CD4-positive, alpha-beta T cell treated with Interleukin-21 for 1 hour (primary cell): ENCODE measurements at regions not wholly inside any gene's neighbourhood (a gene's known extent, or its start where the extent isn't known, plus 50 kb on each side); places are given as distances from the start of the nearest gene placed in this dataset.
"Not testable (repeated sequence)": the region's sequence is repeated elsewhere in the genome, so short reads cannot be mapped to it uniquely, and the experiment has no call there.

Experiments
- DNase-seq: peaks from one replicate; pipeline ENCODE4 v3.0.0-alpha.2; 2020

DNA sequence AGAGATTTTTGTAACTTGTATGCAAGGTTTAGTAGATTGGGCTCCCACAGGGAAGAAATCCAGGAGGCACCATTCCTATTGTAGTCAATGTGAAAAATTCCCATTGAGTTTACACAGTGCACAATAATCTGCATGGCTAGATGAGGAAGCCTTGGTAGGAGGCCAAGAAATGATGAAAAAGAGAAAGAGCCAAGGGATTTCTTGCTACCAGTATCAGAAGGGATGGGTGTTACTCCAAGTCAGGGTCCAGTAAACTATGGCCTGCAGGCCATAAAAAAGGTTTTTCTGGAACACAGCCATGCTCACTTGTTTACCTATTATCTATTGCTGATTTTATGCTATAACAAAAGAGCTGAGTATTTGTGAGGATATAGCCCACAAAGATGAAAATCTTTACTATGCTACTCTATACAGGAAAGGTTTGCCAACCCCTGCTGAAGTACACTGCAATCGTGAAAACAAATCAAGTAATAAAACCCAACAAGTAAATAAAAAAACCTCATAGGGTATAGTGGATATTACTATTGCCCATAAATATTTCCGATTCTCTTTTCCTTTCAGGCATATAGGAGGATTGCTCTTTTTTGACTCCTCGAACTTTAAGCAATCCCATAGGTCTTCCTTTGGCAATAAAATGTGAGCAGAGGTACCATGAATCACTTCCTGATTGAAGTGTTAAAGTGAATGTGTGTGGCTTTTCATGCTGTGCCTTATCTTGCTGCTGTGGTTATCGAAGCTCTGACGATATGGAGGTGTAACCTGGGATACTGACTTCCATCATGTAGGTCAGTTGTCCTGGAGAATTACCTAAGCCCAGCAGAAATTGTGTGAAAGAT lies 256.3 kb upstream of the MAGI2 start:
- DNase-seq = no peak

DNA sequence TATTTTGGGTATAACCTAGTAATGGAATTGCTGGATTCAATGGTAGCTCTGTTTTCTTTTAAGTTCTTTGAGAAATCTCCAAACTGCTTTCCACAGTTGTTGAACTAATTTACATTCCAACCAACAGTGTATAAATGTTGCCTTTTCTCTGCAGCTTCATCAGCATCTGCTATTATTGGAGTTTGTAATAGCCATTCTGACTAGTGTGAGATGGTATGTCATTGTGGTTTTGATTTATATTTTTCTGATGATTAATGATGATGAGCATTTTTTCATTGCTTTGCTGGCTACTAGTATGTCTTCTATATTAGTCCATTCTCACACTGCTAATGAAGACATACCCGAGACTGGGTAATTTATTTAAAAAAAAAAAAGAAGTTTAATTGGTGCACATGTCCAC lies 248.6 kb upstream of the MAGI2 start:
- DNase-seq = no peak

DNA sequence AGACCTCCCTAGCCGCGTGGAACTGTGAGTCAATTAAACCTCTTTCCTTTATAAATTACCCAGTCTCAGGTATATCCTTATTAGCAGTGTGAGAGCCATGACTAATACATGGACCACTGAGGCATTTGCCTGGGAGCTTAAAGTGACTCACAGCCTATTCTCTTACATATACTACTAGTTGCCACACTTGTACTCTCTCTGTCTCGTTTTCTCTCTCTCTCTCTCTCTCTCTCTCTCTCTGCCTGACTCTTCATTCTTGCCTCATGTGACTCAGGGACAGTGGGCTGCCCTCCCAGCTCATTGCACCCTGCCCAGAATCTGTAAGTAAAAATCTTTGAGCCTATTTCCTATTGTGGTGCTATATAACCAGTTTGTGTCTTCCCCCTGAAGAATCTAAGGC lies 238.5 kb upstream of the MAGI2 start:
- no peak for DNase-seq

DNA sequence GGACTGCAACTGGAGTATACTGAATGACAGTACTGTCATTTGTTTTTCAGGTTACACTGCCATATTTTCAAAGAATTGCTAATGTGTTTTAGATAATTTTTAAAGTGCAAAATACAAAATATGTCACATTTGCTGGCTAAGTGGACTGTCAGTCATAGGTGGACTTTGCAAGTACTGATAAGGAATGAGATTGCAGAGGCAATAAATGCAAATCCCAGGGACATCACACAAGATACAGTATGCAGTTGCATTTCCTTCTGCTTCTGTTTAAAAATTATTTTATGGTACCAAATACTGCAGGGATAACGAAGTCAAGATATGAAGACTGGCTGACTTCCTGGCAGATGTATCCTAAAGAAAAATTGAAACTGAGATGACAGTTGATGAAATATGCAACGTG lies 237.6 kb upstream of the MAGI2 start:
- DNase-seq = no peak

DNA sequence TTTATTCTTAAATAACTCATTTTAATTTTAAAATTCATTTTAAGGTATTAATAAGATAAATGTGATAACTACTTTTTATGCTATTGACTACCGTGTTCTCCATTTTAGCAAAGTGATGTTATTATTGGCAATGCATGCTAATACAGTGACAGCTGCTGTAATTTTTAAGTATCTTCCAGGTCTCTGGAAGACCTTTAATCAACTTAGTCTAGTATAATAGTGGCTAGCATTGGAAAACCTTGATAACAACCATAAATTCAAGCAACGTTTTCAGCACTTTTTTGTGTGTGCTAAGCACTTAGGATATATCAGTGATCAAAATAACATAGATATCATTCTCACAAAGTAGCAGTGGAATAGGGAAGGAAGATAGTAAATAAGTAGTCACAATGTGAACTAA lies 230.9 kb upstream of the MAGI2 start:
- no peak for DNase-seq

DNA sequence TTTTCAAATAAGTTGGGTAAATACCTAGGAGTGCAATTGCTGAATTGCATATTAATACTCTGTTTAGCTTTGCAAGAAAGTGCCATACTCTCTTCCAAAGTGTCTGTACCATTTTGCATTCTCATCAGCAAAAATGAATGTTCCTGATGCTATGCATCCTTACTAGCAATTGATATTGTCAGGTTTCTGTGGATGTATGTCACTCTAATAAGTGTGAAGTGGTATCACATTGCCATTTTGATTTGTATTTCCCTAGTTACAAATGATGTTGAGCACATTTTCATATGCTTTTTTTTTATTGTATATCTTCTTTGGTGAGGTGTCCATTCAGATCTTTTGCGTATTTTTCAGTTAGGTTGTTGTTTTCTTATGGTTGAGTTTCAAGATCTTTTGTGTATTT lies 230.4 kb upstream of the MAGI2 start:
- no peak for DNase-seq

DNA sequence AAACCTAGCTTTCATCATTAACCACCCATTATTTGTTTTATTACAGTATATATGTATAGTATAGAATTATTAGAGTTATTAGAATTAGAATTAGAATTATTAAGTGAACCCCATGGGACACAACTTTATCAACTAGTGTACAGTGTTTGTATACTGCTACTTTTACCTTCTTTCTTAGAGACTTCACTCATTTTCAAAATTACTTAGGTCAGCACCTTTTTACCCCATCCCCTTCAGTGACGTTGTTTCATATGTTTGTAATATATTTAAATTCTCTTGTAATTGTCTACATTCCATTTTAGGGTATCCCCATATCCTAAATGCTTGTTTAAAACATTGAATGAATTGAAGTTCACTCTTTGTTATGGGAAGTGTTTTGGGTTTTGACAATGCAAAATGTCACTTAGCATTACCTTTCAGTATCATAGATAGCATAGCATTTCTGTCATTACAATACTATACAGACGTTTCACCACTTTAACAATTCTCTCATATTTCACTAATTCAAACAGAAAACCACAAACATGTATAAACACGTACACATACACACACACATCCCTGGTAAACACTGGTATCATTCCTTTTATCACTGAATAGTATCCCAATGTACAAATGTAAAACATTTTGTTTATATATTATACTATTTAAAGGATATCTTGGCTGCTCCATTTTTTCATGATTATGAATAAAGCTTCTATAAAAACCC lies 229.9 kb upstream of the MAGI2 start:
- DNase-seq = no peak

DNA sequence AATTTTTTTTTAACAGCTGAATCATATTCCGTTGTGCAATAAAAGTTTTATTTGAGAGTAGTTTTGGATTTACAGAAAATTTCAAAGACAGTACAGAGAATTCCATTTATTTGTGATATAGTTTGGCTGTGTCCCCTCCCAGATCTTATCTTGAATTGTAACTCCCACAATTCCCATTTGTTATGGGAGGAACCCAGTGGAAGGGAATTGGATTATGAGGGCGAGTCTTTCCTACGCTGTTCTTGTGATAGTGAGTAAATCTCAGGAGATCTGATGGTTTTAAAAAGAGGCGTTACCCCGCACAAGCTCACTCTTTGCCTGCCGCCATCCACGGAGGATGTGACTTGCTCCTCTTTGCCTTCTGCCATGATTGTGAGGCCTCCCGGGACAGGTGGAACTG lies 228.0 kb upstream of the MAGI2 start:
- DNase-seq = no peak

DNA sequence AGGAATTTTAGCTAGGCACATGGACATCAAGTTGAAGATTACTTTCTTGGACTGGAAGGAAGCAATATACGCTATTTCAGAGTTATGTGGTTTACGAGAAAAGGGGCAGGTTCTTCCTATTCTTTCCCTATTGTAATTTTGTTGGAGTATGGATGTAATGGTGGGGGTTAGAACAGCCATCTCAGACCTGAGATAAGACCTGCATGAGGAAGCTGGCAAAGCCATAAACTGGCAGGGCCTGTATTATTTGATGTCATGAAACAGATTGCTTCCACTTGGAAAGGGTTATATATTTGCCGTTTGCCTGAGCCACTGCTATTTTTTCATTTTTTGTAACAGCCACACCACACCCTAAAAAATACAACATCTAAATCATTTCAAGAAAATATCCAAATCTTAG lies 220.5 kb upstream of the MAGI2 start:
- no peak for DNase-seq

DNA sequence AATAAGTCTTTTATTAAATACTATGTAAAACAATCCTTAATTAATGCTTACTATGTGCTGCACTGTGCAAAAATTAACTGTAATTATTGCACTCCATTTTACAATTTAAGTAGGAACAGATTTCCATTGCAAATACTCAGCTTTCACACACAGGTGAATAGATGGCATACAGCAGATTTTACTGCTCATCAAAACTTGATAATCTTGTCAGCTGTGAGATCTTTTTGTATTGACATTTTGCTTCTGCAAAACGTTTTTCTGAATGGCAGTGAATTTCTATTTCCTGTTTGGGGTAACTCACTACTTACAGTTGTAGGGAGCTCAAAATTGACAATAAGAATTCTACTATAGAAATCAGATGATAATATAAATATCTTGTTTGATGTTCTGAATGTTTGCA lies 220.0 kb upstream of the MAGI2 start:
- DNase-seq = no peak

DNA sequence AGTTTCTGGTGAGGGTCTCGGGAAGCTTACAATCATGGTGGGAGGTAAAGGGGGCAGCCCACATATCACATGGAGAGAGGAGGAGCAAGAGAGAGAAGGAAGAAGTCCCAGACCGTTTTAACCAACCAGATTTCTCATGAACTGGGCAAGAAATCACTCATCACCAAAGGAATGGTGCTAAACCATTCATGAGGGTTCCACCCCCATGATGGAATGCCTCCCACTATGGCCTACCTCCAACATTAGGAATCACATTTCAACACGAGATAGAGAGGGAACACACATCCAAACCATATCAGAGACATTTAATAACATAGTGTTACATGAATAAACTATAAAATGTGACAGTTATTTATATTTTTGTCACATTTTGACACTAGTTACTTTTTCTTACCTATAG lies 214.8 kb upstream of the MAGI2 start:
- DNase-seq = no peak

DNA sequence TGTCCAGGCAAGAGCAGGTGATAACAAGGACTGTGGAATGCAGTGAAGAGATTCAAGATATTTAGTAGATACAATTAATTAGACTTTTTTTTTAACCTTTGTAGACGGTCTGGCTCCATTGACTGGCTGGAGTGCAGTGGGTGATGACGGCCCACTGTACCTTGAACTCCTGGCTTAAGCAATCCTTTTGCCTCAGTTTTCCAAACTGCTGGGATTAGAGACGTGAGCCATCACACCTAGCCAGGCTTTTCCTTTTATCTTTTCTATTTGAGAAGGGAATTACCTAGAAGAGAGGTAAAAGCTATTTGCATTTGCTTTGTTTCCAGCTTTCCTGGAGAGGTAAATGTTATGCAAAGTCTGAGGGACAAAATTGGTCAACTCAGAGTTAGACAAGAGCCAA lies 213.0 kb upstream of the MAGI2 start:
- DNase-seq = no peak

DNA sequence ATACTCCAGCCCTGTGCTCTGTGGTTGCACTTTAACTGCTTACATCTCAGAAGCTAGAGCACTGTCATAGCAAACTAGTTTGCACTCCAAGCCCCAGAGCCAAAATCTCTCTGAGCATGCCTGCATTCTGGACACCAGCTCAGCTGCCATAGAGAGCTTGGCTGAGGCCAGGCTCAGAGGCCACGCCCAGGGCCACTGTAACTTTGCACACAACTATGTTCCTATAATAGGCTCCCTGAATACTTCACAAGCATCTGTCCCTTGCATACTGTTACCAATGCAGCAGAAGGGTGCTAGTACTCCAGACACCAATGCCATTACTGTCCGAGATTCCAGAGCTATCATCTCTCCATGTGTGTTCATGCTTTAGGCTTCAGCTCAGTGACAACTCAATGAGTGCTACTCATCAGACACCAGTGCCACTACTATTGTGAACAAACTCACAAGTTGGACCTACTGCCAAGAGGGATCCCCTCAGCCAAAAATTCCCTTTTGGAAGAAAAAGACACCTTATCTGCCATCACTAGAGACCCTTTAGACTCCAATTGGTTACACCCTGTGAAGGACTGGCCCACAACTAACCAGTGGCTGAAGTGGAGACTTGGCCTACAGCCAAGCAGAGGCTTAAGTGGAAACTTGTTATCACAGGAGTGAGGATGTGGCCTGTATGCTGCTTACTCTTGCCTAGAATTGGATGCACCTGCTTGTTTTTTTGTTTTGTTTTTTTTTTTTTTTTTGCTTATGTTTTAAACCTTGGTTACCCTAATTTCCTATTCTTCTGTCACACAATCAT lies 211.6 kb upstream of the MAGI2 start:
- DNase-seq = no peak

DNA sequence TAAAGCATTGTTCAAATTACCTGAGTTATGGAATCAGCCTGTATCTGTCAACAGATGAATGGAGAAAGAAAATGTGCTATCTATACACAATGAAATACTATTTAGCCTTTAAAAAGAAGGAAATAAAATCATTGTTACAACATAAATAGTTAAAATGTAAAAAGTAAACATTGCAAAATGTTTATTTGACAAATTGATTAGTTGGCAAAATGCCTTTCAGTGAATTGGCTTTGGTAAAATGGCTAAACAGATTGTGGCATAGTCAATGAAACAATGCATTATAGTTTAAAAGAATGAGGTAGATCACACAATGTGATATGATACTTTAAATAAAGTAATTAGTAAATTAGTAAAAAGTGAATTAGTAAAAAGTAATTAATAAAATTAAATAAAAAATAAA lies 204.8 kb upstream of the MAGI2 start:
- no peak for DNase-seq

DNA sequence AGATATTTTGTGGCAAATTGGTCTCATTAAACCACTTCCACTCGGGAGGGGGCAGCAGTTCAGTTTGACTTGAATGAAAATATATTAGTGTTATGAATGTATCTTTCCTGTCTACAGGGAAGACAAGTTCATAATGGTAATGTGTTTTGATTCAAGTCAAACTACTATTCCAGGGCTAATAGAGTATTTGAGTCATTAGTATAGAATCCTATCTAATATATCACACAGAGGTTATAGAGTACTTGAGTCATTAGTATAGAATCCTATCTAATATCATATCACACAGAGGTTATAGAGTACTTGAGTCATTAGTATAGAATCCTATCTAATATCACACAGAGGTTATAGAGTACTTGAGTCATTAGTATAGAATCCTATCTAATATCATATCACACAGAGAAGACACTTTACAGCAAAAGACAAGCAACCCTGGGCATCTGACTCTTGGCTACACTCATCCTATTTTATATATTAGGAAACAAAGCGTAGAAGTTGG lies 199.7 kb upstream of the MAGI2 start:
- DNase-seq = no peak

DNA sequence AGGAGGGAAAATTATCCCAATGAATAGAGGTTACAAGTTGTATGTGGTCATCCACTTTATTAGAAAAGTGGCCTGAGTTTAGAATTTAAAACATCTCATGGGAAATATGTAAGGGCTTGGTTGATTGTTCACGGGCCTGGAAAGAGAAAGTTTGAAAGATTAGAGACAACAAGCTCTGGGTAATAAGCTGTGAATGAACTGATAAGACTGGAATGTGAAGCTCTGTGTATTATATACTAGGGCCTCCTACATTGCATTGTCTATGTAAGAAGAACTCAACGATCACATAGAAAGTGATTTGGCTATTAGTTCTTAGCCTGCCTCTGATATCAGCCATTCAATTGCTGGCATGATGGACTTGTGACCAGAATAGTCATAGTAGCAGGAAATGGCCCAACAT lies 199.2 kb upstream of the MAGI2 start:
- DNase-seq = no peak

DNA sequence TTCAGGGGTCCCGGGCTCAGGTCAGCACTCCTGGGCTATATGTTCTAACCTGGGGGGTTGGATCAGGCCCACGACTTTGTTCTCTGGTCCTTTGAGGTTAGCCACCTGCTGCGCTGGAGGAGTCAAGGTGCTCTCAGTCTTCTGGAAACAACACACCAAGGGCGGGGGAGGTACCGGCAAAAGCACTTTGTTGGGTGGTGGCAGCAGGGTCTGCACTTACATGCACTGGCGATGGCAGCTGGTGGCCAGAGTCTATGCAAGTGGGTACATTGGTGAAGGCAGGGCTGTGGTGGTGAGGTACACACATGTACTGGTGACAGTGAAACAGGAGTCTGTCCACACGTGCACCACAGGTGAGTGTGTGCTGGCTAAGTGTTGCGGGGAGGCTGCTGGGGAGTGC lies 194.2 kb upstream of the MAGI2 start:
- no peak for DNase-seq

DNA sequence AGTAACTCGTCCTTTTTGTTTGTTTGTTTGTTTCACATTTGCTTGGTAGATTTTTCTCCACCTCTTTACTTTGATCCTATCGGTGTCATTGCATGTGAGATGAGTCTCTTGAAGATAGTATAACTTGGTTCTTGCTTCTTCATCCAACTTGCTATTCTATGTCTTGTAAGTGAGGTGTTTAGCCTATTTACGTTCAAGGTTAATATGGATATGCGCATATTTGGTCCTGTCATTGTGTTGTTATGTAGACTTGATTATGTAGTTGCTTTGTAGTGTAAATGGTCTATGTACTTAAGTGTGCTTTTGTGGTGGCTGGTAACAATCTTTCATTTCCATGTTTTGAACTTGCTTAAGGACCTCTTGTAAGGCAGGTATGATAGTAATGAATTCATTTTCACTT lies 192.8 kb upstream of the MAGI2 start:
- no peak for DNase-seq

DNA sequence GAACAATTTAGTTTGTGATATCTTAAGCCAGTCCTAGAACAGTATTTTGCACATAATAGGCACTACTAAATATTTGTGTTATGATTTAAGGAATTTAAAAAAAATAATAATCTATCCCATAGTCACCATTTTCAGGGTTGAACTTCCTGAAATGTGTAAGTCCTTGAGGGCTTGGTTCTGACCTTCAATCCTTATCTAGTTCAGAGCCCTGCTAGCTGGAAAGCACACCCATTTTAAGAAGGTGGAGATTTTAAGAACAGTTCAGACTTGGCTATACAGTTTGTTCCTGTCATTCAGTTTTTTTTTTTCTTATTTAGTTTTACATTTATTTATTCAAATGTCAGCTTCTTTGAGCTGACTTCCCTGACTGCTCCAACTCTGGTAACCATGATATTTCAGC lies 183.4 kb upstream of the MAGI2 start:
- DNase-seq = no peak

DNA sequence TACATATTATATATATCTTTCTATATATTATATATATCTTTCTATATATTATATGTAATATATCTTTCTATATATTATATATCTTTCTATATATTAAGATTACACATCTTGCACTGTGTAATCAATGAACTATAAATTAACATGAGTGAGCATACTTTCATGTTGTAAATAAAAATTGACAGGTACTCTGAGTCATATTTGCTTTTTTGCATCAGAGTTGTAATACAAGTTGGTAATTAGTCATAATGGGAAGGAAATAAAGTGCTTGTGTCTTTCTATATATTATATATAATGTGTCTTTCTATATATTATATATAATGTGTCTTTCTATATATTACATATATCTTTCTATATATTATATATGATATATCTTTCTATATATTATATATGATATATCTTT lies 172.5 kb upstream of the MAGI2 start:
- not testable (repeated sequence) for DNase-seq

DNA sequence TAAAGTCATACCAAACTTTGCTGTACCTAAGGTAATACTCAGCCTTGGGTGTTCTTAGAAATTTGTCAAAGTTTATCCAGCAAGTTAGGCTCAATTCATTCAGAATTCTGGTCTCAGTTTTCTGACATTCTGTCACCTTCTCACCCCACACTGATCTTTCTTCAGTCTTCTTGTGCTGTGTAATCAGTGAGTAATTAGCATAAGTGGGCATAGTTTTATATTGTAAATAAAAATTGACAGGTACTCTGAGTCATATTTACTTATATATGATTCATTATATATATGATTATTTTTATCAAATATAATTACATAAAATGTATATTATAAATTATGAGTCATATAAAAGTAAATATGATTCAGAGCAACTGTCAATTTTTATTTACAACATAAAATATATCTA lies 170.9 kb upstream of the MAGI2 start:
- no peak for DNase-seq

DNA sequence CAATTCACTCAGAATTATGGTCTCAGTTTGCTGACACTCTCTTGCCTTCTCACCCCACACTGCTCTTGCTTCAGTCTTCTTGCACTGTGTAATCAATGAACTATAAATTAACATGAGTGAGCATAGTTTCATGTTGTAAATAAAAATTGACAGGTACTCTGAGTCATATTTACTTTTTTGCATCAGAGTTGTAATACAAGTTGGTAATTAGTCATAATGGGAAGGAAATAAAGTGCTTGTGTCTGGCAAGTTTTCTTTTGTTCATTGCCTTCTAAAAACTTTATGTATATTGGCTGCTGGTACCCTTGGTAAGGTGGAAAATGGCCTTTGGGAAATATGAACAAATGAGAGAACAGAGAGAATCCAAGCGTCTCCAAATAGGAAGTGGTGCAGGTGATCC lies 169.3 kb upstream of the MAGI2 start:
- DNase-seq = no peak

DNA sequence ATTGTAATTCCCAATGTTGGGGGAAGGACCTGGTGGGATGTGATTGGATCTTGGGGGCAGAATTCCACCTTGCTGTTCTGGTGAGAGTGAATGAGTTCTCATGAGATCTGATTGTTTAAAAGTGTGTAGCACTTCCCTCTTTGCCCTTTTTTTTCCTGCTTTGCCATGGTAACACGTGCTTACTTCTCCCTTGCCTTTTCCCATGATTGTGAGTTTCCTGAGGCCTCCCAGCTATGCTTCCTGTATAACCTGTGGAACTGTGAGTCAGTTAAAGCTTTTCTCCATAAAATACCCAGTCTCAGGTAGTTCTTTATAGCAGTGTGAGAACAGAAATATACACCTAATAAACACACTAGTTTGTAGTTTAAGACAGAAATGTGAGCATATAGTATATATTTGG lies 166.8 kb upstream of the MAGI2 start:
- no peak for DNase-seq

DNA sequence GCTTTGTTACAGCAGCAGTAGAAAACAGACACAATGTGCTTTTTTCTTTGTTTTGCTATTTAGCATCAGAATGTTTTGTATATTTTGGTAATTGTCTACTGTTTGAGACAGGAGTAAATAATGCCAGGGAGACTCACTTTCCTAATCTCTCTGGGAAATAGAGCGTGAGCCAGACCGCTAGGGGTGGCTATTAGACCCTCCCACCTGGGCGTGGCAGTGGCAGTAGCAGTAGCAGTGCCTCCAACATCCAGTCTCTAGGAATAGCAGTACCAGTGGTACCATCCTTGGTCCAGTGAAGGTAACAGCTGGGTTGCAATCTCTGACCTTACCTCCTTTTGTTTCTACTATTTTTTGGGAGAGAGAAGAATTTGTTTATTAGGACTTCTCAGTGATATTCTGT lies 165.7 kb upstream of the MAGI2 start:
- DNase-seq = no peak
